ENCODE measurements at regions not wholly inside any gene's neighbourhood (a gene's known extent, or its start where the extent isn't known, plus 50 kb on each side); places are given as distances from the start of the nearest gene placed in this dataset.
"Not testable (repeated sequence)": the region's sequence is repeated elsewhere in the genome, so short reads cannot be mapped to it uniquely, and the experiment has no call there.

DNA sequence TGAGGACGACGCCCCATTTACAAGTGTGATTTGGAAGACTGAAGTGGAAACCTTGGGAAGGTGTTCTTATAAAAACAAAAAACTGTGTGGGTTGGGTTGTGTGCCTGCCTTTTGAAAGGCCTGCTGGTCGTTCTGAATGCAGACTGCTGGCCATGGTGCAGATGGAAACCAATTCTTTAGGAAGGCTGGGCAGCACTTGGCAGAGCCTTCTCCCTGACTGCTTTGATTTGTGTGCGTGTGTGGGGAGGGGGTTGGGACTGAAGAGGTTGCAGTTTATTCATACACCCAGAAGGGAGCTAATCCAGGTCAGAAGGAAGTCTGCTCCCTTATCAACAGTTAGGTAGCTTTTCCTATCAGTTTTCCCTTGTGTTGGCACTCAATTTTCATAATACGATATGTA lies 288.7 kb downstream of the SOX2 start:
- DNase-seq, result no peak

DNA sequence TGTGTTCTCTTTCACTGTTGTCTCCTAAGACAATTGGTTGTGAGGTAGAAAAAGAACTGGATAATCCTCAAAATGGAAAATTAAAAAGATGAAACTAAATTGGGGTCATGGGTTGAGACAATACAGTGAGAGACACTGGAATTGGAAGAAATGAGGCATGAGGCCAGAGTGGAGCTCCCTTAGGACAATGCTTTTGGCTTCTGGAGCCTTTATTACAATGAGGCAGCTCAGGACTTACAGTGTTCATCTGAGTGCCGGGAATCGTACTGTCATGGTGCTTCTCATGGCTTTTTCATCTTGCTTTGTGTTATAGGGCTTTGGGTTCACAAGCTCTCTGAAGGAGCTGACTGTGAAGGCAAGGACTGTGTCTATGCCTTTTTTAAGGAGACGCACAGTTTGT lies 293.5 kb downstream of the SOX2 start:
- DNase-seq, result no peak

DNA sequence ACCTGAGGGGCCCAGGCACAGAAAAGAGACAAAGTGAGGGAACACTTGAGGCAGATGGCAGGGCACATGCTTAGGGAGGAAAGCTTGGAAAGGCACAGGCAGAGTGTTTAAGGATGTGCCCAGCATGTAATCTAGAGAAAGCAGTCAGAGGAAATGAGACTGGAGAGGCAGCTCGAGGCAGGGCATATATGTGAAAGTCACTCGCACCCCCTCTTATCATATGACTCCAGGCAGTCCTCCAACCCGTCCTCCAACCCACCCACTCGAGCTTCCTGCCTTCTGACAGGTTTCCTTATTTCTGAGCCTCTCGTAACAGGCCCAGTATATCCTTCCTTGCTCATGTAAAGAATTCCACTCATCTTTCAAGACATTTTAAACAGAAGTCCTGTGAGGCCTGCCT lies 294.0 kb downstream of the SOX2 start:
- DNase-seq, result no peak

DNA sequence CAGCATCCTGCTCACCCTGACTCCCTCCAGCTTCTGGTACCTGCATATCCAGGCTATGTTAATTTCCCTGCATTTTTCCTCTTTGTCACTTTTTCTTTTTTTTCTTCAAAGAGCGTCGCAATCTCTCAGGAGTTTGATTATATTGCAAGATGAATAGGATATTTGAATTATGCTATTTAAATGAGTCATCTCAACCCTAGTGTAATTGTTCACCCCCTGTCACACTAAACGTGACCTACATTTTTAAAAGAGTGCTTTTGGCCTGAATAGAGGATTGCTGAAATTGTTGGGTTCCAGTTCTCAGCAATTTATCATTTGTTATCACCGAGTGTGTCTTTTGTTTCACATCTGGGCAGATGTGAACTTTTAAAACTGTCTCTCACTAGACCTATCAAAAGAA lies 294.7 kb downstream of the SOX2 start:
- no peak for DNase-seq

DNA sequence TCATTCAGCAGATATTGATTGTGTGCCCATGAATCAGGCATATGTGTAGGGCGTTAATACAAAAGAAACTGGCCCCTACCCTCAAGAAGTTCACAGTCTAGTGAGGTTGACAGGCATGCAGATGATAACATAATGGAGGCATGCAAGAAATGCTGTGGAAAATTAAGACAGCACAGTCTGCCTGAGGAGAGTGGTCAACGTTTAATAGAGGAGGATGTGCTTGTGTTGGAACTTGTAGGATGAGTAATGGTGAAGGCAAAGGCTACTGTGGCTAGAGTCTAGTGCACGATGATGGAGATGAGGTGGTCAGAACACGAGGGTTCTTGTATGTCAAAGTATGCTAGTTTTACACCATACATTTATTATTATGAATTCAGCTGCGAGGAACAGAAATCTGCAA lies 295.7 kb downstream of the SOX2 start:
- DNase-seq, result no peak

DNA sequence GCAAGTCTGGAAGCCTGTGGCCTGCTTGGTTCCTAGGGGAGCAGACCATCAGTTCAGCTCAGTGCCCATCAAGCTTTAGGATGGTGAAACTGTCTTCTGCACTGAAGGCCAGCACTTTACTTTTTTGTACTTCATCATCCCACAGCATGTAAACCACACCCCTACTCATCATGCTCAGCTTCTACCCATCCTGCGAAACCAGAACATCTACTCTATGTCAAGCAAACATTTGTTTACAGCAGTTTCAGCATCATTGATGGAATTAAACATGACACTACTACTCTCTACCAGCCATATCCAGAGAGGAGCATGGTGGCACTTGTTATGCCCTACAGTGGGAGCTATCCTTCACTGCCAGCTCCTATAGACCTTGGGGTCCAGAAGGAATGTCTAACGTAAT lies 306.6 kb downstream of the SOX2 start:
- no peak for DNase-seq

DNA sequence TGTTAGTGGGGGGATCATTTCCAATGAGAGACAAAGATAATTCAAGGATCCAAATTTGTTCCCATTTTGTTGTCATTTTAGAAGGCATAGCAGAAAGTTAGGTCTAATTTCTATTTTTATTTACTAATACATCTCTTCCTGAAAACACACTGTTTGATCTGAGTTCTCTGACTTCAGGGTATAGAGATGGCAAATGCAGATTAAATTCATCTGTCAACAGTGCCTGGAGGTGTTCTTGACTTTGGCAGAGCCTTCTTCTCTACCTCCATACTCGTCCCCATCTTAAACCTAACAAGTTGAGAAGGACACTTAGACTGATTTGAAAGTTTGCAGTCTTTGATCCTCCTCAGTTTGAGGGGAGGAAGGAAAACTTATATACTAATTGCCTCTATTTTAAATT lies 308.2 kb downstream of the SOX2 start:
- DNase-seq, result no peak

DNA sequence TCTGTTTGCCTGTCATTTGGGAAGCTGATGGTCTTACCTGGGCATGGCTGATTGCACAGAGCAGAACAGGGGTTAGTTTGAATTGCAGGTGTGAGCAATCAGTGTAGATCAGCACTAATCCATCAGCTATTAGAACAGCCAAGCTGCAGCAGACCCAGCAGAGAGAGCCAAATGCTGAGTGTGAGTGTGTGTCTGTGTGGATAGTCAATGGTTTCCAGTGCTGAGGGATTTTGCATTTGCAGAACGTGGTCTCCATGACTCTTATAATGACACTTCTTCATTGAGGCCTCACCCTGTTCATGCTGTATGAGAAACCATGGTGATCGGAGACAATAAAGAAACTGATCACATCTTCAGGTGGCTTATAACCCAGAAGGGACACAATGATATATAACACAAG lies 312.1 kb downstream of the SOX2 start:
- DNase-seq, result no peak

DNA sequence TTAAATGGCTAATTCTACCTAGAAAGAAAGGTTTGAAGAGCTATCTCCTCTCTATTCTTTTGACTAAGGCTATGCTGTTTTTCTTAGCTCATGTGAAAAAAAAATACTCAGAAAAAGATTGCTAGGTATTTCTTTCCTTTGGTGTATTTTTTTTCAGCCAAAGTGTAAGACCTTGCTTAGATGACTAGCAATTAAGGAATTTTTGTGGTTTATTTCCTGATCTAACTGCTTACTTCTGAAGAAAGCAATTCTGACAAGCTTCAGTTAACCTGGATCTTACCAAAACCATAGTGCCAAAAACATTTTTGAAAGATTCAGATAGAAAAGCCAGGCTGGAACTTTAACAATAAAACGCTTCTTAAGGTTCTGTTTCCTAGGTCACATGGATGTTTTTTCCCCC lies 315.6 kb downstream of the SOX2 start:
- no peak for DNase-seq

DNA sequence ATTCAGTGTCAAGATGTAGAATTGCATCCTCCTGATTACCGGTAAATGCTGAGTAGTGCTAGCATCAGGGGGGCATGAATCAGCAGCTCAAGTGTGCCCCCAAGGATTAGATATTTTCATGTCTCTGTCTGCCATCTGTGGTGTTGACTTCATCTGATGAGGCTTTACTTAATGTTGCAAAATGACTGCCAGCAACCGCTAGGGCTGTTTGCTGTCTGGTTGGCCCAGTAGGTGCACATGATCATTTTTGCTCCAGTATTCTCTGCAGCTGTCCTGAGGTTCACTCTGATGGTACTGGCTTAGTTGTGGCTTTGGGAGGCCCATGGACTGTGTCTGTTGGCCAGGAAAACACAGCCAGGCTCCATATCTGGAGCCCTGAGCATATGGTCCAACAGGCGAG lies 316.4 kb downstream of the SOX2 start:
- no peak for DNase-seq

DNA sequence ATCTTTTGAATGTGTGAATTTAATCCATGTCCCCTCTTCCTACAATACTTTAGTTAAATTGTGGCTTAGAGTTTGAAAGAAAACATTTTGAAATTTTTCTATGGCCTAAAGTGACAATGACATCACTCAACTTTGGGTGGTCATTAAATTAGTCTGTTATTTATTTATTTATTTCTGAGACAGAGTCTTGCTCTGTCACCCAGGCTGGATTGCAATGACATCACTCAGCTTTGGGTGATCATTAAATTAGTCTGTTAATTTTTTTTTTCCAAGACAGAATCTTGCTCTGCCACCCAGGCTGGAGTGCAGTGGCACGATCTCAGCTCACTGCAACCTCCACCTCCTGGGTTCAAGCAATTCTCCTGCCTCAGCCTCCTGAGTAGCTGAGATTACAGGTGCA lies 322.5 kb downstream of the SOX2 start:
- DNase-seq, result not testable (repeated sequence)

DNA sequence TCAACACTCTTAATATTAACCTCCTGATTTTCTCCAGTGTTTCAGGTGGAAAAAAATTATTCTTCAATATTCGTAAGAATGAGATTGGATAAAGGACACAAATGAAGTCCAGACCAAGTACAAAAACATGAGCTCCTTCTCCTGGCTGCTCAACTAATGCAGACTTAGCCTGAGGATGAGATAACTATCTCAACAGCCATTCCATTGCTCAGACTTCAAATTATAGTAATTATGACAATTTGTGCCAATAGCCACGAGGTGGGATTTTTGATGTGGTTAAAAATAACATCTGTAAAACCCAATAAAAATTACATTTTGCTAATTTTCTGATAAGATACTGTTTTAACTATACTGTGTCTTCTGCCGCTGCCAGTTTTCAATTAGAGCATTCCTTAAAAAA lies 323.6 kb downstream of the SOX2 start:
- no peak for DNase-seq

DNA sequence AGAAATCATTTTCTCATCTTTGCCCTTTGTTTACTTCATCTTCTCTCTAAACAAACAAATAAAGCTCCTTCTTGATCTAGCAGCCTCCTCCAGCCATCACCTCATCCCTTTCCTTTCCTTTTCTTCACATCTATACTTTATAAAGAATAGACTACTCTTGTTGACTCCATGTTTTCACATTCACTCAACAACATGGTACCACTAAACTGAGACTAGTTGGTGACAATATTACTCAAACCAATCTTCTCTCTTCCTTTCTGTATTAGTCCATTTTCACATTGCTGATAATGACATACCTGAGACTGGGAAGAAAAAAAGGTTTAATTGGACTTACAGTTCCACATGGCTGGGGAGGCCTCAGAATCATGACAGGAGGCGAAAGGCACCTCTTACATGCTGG lies 324.7 kb downstream of the SOX2 start:
- DNase-seq, result no peak

DNA sequence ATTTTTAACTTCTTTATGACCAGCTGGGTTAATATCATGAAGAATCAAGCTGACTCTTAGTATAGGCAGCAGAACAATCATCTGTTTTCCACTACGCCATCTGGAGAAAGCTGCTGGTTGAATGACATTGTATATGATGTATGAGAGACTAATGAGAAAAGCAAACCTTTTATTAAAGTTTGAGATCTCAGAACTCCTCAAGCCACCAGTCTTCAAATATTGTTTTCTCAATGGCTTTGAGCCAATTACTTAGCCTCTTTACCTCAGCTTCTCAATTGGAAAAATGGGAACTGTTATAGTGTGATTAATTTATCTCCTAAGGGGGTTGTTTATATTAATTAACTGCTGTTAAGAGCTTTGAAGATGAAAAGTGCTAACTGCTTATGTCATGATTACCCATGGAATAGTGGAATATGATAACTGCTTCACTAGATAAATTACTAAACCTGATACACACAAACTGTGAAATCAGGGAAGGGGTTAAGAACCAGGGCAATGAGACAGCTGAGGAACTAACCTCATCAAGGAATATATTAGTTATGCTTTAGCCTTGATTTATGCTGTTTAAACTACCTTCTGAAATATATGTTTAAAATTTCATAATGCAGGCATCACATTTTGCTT lies 330.1 kb downstream of the SOX2 start:
- no peak for DNase-seq

DNA sequence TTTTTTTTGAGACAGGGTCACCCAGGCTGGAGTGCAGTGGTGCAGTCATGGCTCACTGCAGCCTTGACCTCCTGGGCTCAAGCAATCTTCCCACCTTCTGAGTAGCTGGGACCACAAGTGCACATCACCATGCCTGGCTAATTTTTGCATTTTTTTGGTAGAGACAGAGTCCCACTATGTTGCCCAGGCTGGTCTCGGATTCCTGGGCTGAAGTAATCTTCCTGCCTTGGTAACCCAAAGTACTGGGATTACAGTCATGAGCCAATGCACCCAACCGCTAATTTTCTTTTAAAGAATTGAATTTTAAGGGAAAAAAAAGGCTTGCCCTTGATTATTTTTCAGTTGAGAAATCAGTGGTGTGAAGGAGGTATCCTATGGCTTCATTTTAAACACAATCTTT lies 334.0 kb downstream of the SOX2 start:
- no peak for DNase-seq

DNA sequence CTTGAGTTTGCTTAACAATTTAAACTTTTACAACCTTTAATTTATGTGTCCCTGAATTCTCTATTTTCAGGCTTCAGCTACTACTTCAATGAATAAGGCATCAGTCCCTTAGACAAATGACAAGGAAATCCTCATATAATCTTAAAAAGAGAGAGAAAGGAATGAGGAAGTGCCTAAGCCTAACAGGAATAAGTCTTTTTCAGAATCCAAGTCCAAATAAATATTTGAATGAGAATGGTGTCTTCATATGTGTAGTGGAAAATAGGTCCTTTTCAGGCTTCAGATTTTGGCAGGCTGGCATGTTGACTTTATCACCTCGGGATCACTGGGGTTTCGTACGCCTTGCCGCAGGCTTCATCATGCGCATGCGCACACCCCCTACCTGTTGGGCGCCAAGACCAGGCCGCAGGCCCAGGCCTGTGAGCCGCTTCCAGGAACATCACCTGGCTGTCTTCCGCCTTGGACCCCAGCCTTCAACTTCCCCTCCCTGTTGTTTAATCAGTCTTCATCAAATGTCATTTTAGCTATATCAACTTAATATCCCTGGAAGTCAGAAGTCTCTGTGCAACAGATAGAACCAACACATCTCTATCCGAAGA lies 334.5 kb downstream of the SOX2 start:
- DNase-seq, result no peak

DNA sequence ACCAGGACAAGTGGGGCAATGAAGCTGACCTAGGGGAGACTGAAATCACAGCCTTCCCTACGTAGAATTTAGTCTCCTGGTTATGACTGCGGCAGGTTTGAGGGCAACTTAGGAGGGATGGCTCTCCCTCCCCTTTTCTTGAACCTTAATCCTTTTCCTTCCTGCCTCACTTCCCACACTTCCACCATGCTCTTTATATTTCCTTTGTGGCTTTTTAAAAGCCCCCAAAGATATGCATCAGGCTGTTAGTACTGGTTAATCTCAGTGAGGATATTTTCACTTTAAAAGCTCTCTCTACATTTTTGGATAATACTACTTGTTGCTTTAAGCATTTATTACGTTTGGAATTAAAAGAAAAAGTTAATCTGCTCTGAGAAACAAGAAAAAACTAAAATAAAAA lies 339.2 kb downstream of the SOX2 start:
- DNase-seq, result no peak

DNA sequence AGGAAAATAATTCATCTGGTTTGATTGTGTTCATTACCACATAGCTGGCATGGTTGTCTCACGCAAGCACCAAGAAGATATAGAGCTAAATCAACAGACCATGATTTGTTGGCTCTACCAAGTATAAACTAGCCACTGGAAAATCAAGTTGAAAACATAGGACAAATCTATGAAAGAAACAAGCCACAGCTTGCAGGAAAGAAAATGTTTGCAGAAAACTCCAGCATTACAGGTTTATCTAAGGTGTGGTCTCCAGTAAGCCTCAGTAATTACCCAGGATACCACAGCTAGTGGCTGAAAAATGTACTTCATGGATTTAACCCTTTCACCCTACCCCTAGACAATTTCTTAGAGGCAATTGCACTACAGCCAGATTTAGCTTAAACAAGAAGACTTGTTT lies 340.6 kb downstream of the SOX2 start:
- no peak for DNase-seq

DNA sequence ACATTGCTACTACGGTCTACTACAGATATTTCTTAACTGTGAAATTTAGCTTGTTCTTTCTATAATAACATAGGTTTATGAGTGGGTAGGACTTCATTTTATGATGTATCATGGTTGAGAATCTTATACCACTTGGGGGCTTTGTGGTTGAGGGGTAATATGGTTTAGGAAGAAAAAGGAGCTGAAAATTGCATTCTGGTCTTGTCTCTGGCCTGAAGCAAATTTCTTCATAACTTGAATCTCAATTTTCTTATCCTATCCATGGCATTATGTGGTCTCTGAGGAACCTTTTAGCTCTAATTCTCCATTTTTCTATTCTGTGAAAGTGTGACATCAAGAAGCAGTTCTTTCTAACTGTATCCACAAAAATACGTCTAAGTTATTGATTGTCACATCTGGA lies 341.0 kb downstream of the SOX2 start:
- DNase-seq, result no peak

DNA sequence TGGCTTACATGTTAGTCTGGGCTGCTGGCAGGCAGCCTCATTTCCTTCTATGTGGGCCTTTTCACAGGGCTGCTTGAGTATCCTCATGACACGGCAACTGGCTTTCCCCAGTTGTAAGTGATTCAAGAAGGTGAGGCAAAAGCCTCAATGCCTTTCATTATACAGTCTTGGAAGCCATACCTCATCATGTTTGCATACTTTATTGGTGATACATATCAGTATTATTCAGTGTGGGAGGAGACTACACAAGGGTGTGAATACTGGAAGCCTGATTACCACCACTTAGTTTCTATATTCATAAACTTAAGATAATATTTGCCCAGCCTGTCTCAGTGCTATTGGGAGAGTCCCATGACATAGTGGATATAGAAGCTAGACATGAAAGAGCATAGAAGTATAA lies 346.8 kb downstream of the SOX2 start:
- no peak for DNase-seq

DNA sequence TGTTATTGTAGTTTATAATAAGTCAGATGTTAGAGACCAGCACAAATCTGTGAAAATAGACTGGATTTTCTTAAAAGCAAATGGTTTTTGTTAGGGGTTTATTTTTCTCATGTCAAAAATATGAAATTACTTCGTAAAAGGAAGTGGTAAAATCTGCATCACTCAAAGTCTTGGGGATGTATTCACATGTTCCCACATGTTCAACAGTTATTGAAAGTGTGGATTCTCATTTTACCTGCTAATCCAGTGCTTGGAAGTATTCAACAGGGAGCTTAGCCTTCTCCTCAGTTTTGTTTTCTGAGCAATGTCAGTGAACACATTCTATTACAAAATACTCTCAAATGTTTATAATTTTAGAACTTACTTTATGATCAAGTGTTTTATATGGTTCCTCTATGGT lies 352.0 kb downstream of the SOX2 start:
- no peak for DNase-seq

DNA sequence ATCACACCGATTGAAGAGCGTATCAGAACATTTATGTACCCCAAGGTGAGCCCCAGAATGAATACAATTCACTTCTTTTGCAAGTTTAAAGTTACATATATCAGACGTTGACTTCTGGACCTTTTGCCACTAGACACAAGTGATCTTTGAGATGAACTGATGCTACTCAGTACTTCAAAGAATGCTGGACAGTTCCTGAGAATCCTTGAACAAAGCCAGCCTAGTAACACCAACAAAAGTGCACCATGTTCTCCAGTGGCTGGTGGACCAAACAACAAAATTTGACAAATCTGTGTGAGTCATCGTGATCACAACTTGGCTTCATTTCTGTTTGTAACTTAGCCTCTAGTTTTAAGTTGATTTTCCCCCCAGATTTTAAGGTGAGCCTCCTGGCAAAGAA lies 355.7 kb downstream of the SOX2 start:
- DNase-seq, result no peak

DNA sequence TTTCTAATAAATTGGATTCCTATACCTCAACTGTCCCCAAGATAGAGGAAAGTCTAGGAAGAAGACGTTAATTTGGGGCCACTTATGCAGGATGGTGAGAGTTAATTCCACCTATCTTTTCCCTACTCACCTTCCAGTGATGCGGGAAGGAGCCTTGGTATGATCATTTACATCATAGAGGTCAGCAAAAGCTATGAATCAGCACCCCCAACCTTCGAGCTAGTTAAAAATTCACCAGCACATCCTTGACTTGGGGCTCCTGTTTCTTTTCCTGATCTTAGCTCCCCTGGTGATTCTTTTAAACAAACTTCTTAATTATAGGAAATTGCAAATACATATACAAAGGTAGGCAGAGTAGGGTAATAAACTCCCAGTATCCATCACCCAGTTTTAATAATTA lies 366.6 kb downstream of the SOX2 start:
- no peak for DNase-seq

DNA sequence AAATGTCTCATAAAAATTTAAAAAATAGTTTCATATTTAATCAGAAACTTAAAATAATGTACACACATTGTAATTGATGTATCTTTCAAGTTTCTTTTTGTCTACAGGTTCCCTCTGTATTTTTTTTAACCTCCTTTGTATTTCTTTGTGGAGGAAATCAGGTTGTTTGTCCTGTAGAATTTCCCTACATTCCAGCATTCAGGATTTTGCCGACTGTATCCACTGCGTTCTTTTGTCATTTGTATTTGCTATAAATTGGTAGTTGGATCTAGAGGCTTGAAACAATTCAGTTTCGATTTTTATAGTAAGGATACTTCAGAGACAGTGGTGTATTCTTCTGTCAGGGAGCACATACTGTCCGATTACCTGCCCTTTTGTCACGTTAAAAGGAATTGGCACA lies 367.2 kb downstream of the SOX2 start:
- DNase-seq, result no peak

DNA sequence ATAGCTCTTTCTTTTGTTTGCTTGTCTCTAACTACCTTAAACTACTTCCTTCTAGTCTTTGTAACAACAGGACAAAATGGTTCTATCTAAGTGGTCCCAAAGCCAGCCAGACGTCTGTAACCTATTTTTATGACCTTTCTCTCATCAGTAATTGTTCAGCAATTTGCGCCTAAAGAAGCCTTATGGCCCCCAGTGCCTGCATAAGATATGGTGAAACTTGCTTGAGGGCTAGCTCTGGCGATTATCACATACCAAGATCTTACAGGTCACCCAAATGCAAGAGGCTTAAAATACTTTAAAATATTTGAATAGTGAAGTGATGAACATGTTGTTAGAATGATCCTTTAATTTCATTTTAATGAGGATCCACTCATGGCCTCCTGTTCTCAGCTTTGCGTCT lies 369.4 kb downstream of the SOX2 start:
- DNase-seq, result no peak

DNA sequence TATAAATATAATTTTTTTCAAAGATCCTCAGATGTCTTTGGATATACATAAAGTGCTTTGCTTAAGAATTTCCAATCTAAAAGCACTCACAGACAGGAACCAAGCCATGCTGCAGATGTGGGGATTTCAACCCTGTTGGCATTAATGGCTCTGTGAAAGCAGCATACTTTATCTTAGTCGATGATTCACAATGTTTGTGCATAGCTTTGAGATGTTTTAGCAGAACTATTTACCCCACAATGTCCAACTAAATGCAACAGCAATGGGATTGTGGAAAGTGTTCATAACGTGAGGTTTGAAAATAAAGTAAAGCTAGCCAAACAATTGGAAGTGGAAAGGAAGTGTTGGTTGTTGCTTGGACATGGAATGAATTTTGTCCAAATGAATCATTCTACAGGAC lies 371.4 kb downstream of the SOX2 start:
- no peak for DNase-seq

Measured in effector CD4-positive, alpha-beta T cell (primary cell).